SIG-M5 (cell line): ENCODE measurements at regions not wholly inside any gene's neighbourhood (a gene's known extent, or its start where the extent isn't known, plus 50 kb on each side); places are given as distances from the start of the nearest gene placed in this dataset.
"Not testable (repeated sequence)": the region's sequence is repeated elsewhere in the genome, so short reads cannot be mapped to it uniquely, and the experiment has no call there.

Experiments used
- DNase-seq: peaks from one replicate; lab custom pipeline; 2025; lab: John Stamatoyannopoulos, UW

GRCh38 chr6:121595646-121596045, 160.2 kb downstream of the GJA1 start:
- DNase-seq = no peak

- no peak for DNase-seq
Observed at GRCh38 chr6:121596441-121596840, 161.0 kb downstream of the GJA1 start.

GRCh38 chr6:121597654-121598053, 162.2 kb downstream of the GJA1 start:
- no peak for DNase-seq

GRCh38 chr6:121599331-121599730, 163.9 kb downstream of the GJA1 start:
- not testable (repeated sequence) for DNase-seq

GRCh38 chr6:121600389-121601168, 165.1 kb downstream of the GJA1 start:
- DNase-seq = no peak

GRCh38 chr6:121603486-121603885, 168.0 kb downstream of the GJA1 start:
- DNase-seq = no peak

- DNase-seq = no peak
Observed at GRCh38 chr6:121607721-121608120, 172.3 kb downstream of the GJA1 start.

GRCh38 chr6:121608270-121608669, 172.8 kb downstream of the GJA1 start:
- DNase-seq = no peak

- no peak for DNase-seq
Observed at GRCh38 chr6:121609281-121609680, 173.8 kb downstream of the GJA1 start.

- no peak for DNase-seq
Observed at GRCh38 chr6:121612927-121613326, 177.5 kb downstream of the GJA1 start.

- DNase-seq = no peak
Observed at GRCh38 chr6:121614115-121614514, 178.7 kb downstream of the GJA1 start.

GRCh38 chr6:121615493-121615892, 180.0 kb downstream of the GJA1 start:
- no peak for DNase-seq

- no peak for DNase-seq
Observed at GRCh38 chr6:121616406-121616805, 181.0 kb downstream of the GJA1 start.

GRCh38 chr6:121617388-121617787, 181.9 kb downstream of the GJA1 start:
- DNase-seq = no peak

- DNase-seq = no peak
Observed at GRCh38 chr6:121619013-121619412, 183.6 kb downstream of the GJA1 start.

- no peak for DNase-seq
Observed at GRCh38 chr6:121619987-121620740, 184.7 kb downstream of the GJA1 start.

- DNase-seq = no peak
Observed at GRCh38 chr6:121627761-121628160, 192.3 kb downstream of the GJA1 start.

GRCh38 chr6:121630716-121631115, 195.3 kb downstream of the GJA1 start:
- DNase-seq = no peak

GRCh38 chr6:121631752-121632151, 196.3 kb downstream of the GJA1 start:
- DNase-seq = not testable (repeated sequence)

GRCh38 chr6:121633309-121633708, 197.9 kb downstream of the GJA1 start:
- DNase-seq = no peak

- not testable (repeated sequence) for DNase-seq
Observed at GRCh38 chr6:121634586-121634985, 199.1 kb downstream of the GJA1 start.

GRCh38 chr6:121635355-121635754, 199.9 kb downstream of the GJA1 start:
- DNase-seq = no peak

- DNase-seq = not testable (repeated sequence)
Observed at GRCh38 chr6:121636217-121636616, 200.8 kb downstream of the GJA1 start.
